ENCODE measurements at regions not wholly inside any gene's neighbourhood (a gene's known extent, or its start where the extent isn't known, plus 50 kb on each side); places are given as distances from the start of the nearest gene placed in this dataset.

DNA sequence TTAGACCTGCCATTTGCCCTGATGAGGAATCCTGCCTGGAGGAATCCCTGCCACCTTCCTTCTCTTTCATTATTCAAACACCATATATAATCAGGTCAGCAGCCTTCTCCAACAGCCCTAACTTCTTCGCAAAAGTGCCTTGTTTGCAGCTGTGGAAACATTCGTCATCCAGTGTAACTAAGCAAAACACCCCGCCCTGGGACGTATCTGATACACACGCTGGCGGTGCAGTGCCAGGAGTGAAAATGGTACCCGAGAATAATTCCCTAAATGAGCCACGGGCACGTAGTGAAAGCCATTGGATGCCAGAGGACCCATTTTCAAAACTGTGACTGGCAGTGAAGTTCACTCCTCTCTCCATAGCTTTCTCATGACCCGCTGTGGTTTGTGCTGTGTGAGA lies 73.7 kb downstream of the IRX3 start:
- ChIA-PET CTCF (interaction anchor here (1.0 kb wide), 1 partner anchor 663 kb away, joined by 3 read pairs; no protein-coding TSS in a partner anchor), POLR2A (no interaction called here)
- no peak overlapping the region for H2AFZ ChIP-seq (ENCODE audit: low read depth)
- H3F3A ChIP-seq (replicated peaks; ENCODE audit: insufficient read depth) = no peaks in the 10 kb centered on the region
- no peaks in the 10 kb centered on the region for H3K9me2 ChIP-seq
- H3K9me3 ChIP-seq = no peaks in the 10 kb centered on the region
- no peak for DNase-seq
- H3K9ac ChIP-seq = no peak overlapping the region
- TF ChIP-seq, protein P1, sequence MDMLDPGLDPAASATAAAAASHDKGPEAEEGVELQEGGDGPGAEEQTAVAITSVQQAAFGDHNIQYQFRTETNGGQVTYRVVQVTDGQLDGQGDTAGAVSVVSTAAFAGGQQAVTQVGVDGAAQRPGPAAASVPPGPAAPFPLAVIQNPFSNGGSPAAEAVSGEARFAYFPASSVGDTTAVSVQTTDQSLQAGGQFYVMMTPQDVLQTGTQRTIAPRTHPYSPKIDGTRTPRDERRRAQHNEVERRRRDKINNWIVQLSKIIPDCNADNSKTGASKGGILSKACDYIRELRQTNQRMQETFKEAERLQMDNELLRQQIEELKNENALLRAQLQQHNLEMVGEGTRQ (IDR thresholded peaks at IDR 0.05; ENCODE audit: borderline replicate concordance, low read depth, low read length) = no peak
- TF ChIP-seq NFIC (IDR thresholded peaks at IDR 0.05; ENCODE audit: borderline replicate concordance) (no peak), RFX5 (IDR thresholded peaks at IDR 0.05; ENCODE audit: low read length) (no peak), TEAD4 (IDR thresholded peaks at IDR 0.05; ENCODE audit: borderline replicate concordance, insufficient read depth) (no peak), NRF1 (IDR thresholded peaks at IDR 0.05; ENCODE audit: low read depth, low read length) (no peak), MXI1 (IDR thresholded peaks at IDR 0.05; ENCODE audit: low read depth, low read length) (no peak), FOXJ3 (CRISPR knock-in tag; IDR thresholded peaks at IDR 0.05) (no peak), GATA2 (CRISPR knock-in tag; IDR thresholded peaks at IDR 0.05) (no peak), RAD21 (IDR thresholded peaks at IDR 0.05; ENCODE audit: low read length) (no peak), EP300 (IDR thresholded peaks at IDR 0.05; ENCODE audit: borderline replicate concordance in 1 of 2, low read depth in 1 of 2, low read length in 1 of 2) (no peak), ELF1 (IDR thresholded peaks at IDR 0.05) (no peak), CHD2 (IDR thresholded peaks at IDR 0.05; ENCODE audit: low read length, partially characterized antibody) (no peak)
- TF ChIP-seq, protein P2, sequence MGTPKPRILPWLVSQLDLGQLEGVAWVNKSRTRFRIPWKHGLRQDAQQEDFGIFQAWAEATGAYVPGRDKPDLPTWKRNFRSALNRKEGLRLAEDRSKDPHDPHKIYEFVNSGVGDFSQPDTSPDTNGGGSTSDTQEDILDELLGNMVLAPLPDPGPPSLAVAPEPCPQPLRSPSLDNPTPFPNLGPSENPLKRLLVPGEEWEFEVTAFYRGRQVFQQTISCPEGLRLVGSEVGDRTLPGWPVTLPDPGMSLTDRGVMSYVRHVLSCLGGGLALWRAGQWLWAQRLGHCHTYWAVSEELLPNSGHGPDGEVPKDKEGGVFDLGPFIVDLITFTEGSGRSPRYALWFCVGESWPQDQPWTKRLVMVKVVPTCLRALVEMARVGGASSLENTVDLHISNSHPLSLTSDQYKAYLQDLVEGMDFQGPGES (IDR thresholded peaks at IDR 0.05; ENCODE audit: low read depth, low read length) = no peak
- TF ChIP-seq, protein P3, sequence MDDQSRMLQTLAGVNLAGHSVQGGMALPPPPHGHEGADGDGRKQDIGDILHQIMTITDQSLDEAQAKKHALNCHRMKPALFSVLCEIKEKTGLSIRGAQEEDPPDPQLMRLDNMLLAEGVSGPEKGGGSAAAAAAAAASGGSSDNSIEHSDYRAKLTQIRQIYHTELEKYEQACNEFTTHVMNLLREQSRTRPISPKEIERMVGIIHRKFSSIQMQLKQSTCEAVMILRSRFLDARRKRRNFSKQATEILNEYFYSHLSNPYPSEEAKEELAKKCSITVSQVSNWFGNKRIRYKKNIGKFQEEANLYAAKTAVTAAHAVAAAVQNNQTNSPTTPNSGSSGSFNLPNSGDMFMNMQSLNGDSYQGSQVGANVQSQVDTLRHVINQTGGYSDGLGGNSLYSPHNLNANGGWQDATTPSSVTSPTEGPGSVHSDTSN (IDR thresholded peaks at IDR 0.05) = no peak
- TF ChIP-seq, protein P4, sequence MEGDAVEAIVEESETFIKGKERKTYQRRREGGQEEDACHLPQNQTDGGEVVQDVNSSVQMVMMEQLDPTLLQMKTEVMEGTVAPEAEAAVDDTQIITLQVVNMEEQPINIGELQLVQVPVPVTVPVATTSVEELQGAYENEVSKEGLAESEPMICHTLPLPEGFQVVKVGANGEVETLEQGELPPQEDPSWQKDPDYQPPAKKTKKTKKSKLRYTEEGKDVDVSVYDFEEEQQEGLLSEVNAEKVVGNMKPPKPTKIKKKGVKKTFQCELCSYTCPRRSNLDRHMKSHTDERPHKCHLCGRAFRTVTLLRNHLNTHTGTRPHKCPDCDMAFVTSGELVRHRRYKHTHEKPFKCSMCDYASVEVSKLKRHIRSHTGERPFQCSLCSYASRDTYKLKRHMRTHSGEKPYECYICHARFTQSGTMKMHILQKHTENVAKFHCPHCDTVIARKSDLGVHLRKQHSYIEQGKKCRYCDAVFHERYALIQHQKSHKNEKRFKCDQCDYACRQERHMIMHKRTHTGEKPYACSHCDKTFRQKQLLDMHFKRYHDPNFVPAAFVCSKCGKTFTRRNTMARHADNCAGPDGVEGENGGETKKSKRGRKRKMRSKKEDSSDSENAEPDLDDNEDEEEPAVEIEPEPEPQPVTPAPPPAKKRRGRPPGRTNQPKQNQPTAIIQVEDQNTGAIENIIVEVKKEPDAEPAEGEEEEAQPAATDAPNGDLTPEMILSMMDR (IDR thresholded peaks at IDR 0.05) = no peak
- TF ChIP-seq, protein P5, sequence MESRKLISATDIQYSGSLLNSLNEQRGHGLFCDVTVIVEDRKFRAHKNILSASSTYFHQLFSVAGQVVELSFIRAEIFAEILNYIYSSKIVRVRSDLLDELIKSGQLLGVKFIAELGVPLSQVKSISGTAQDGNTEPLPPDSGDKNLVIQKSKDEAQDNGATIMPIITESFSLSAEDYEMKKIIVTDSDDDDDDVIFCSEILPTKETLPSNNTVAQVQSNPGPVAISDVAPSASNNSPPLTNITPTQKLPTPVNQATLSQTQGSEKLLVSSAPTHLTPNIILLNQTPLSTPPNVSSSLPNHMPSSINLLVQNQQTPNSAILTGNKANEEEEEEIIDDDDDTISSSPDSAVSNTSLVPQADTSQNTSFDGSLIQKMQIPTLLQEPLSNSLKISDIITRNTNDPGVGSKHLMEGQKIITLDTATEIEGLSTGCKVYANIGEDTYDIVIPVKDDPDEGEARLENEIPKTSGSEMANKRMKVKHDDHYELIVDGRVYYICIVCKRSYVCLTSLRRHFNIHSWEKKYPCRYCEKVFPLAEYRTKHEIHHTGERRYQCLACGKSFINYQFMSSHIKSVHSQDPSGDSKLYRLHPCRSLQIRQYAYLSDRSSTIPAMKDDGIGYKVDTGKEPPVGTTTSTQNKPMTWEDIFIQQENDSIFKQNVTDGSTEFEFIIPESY (IDR thresholded peaks at IDR 0.05; ENCODE audit: borderline replicate concordance, low read depth) = no peak
- no peak overlapping the region for H3K27ac ChIP-seq (ENCODE audit: low read depth in 2 of 2, low read length in 1 of 2)
- WGBS (ENCODE audit: low lambda C conversion rate) = 77% methylated on average over 10 of the region's 10 CpGs
- H3K79me2 ChIP-seq (ENCODE audit: insufficient read depth) = no peaks in the 10 kb centered on the region
- H3K4me2 ChIP-seq = no peak overlapping the region
- no peaks in the 10 kb centered on the region for H3K36me3 ChIP-seq (replicated peaks in 1 of 2; ENCODE audit: control insufficient read depth in 1 of 2, insufficient read depth in 2 of 2, low read length in 1 of 2)
- H3K4me3 ChIP-seq (ENCODE audit: low read depth in 2 of 2, low read length in 1 of 2) = no peak overlapping the region
- no peaks in the 10 kb centered on the region for H4K20me1 ChIP-seq (ENCODE audit: insufficient read depth)
- H3K27me3 ChIP-seq (ENCODE audit: insufficient read depth) = no peaks in the 10 kb centered on the region; the same call in 1 of the 2 replicates
- H3K4me1 ChIP-seq (ENCODE audit: control insufficient read depth in 1 of 2, insufficient read depth in 2 of 2, low read depth in 1 of 2, low read length in 1 of 2) = peaks cover 0 to 13% of the 10 kb centered on the region in 2 experiments; a peak in 2 of 4 replicates
